Osteoblast (primary cell): ENCODE measurements at regions not wholly inside any gene's neighbourhood (a gene's known extent, or its start where the extent isn't known, plus 50 kb on each side); places are given as distances from the start of the nearest gene placed in this dataset.

Experiments used
- DNase-seq: peaks from one replicate; pipeline ENCODE4 v3.0.0; 2011; ENCODE audit warnings: low spot score, mixed read lengths; ENCODE audit not compliant: insufficient read length; ENCODE audit errors: missing footprints
- H2AFZ ChIP-seq: 2 replicates; pipeline ENCODE4 v1.6.0; 2011; ENCODE audit warnings: mild to moderate bottlenecking, low read length
- H3K27ac ChIP-seq: 2 replicates; pipeline ENCODE4 v1.5.1; 2011; ENCODE audit warnings: mild to moderate bottlenecking, low read depth, low read length, moderate library complexity
- H3K27me3 ChIP-seq: 2 replicates; pipeline ENCODE4 v1.6.0; 2012; ENCODE audit warnings: mild to moderate bottlenecking, control low read depth, inconsistent platforms, low read length, moderate library complexity; ENCODE audit not compliant: insufficient read depth
- H3K36me3 ChIP-seq: 2 replicates; pipeline ENCODE4 v1.5.1; 2011; ENCODE audit warnings: mild to moderate bottlenecking, low read length, control low read depth, moderate library complexity; ENCODE audit not compliant: insufficient read depth
- H3K4me1 ChIP-seq: 2 replicates; pipeline ENCODE4 v1.5.1; 2011; ENCODE audit warnings: mild to moderate bottlenecking, low read length, control low read depth, moderate library complexity; ENCODE audit not compliant: insufficient read depth
- H3K4me2 ChIP-seq: 2 replicates; pipeline ENCODE4 v1.6.0; 2011; ENCODE audit warnings: mild to moderate bottlenecking, low read length; ENCODE audit not compliant: insufficient read depth
- H3K4me3 ChIP-seq: fragments of 200-600 bp; sonication (generic); 3 replicates; pipeline ENCODE4 v1.5.1; 2012; ENCODE audit warnings: mild to moderate bottlenecking, low read length, inconsistent platforms; ENCODE audit not compliant: insufficient read depth
- H3K79me2 ChIP-seq: 2 replicates; pipeline ENCODE4 v1.6.0; 2012; ENCODE audit warnings: mild to moderate bottlenecking, low read length, control low read depth, inconsistent platforms; ENCODE audit not compliant: insufficient read depth
- H3K9me3 ChIP-seq: 2 replicates; pipeline ENCODE4 v1.5.1; 2011; ENCODE audit warnings: low read depth, low read length, control low read depth
- H4K20me1 ChIP-seq: 2 replicates; pipeline ENCODE4 v1.6.0; 2012; ENCODE audit warnings: mild to moderate bottlenecking, low read length, control low read depth; ENCODE audit not compliant: insufficient read depth
- CTCF ChIP-seq: IDR thresholded peaks from 2 replicates; pipeline ENCODE4 v1.5.1; 2011; ENCODE audit warnings: mild to moderate bottlenecking, low read depth, low read length, moderate library complexity; ENCODE audit errors: extremely low read depth

DNA sequence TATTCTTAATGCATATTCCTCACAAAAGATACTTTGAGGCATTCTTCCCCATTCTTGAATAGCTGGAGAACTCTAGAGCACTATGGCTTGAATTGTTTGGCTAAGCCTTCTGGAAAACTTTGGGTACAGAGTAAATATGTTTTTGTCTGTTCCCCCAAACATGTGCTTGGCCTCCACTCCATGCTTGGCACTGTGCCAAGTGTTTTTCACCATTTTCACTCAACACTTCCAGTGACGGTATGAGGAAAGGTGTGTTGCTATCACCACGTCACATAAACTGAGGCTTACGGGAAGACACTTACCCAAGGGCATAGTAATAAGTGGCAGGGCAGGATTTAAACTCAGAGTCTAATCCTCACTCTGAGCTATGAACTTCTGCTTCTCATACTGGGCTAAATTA lies 318.2 kb downstream of the WDR11 start:
- Histone ChIP-seq H4K20me1 (no peaks in the 10 kb centered on the region), H3K4me2 (no peak overlapping the region), H3K27me3 (no peaks in the 10 kb centered on the region), H3K9me3 (no peaks in the 10 kb centered on the region), H3K36me3 (no peaks in the 10 kb centered on the region), H3K4me3 (no peak overlapping the region), H3K79me2 (no peaks in the 10 kb centered on the region), H2AFZ (no peak overlapping the region), H3K27ac (no peak overlapping the region), H3K4me1 (peaks cover 6% of the 10 kb centered on the region)
- no peak for DNase-seq
- TF ChIP-seq CTCF: no peak

- no peak overlapping the region for H3K4me3 ChIP-seq
- no peaks in the 10 kb centered on the region for H3K27me3 ChIP-seq
- no peak overlapping the region for H3K27ac ChIP-seq
- H3K4me2 ChIP-seq: no peak overlapping the region
- no peak overlapping the region for H2AFZ ChIP-seq
- DNase-seq: no peak
- no peaks in the 10 kb centered on the region for H3K79me2 ChIP-seq
- H4K20me1 ChIP-seq: no peaks in the 10 kb centered on the region
- no peaks in the 10 kb centered on the region for H3K36me3 ChIP-seq
- TF ChIP-seq CTCF: no peak
- no peaks in the 10 kb centered on the region for H3K9me3 ChIP-seq
- H3K4me1 ChIP-seq: no peaks in the 10 kb centered on the region
These were observed 320.9 kb downstream of the WDR11 start for GRCh38 chr10:121171825-121172787.

DNA sequence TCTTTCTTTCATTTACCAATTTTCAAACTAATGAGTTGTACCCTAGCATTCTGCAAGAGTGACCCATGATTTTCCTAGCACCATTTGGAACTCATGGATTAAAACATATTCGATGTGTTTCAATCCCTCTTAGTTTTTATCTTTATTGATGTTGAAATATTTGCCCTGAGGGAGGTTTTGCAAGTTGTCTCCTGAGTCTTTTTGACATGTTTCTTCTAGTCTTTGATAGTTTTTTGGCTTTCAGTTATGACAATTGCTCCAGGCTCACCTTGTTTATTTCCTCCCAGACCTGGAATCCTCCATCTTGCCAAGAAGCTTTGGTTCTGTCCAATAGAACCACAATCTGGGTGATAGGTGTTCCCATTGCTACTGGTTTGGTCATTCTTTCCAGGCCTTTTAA lies 327.8 kb downstream of the WDR11 start:
- no peaks in the 10 kb centered on the region for H3K27me3 ChIP-seq
- H3K4me3 ChIP-seq: no peak overlapping the region
- no peaks in the 10 kb centered on the region for H3K4me1 ChIP-seq
- H3K4me2 ChIP-seq: no peak overlapping the region
- H2AFZ ChIP-seq: no peak overlapping the region
- no peaks in the 10 kb centered on the region for H4K20me1 ChIP-seq
- no peaks in the 10 kb centered on the region for H3K9me3 ChIP-seq
- H3K79me2 ChIP-seq: no peaks in the 10 kb centered on the region
- H3K36me3 ChIP-seq: no peaks in the 10 kb centered on the region
- H3K27ac ChIP-seq: no peak overlapping the region
- no peak for DNase-seq
- TF ChIP-seq CTCF: no peak

DNA sequence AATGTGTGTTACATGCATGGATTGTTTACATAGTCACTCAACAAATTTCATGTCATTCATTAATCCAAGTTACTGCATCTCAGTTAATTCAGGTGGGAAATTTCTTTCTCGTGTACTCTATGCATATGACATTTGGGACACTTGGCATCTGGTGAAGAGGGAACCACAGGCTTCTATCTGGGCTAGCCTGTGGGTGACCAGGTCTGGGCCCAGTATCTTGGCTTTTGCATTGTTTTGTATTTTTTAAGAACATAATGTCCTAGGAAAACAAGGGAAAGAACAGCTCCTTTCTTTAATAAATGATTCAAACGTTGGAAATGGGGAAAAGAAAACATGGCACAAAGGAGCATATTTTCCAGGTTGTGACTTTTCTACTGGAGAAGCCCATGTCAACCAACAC lies 331.1 kb downstream of the WDR11 start:
- no peaks in the 10 kb centered on the region for H3K36me3 ChIP-seq
- no peaks in the 10 kb centered on the region for H3K27me3 ChIP-seq
- no peaks in the 10 kb centered on the region for H3K4me1 ChIP-seq
- H3K4me2 ChIP-seq: no peak overlapping the region
- DNase-seq: no peak
- no peaks in the 10 kb centered on the region for H3K79me2 ChIP-seq
- no peak overlapping the region for H3K27ac ChIP-seq
- no peak overlapping the region for H2AFZ ChIP-seq
- no peaks in the 10 kb centered on the region for H4K20me1 ChIP-seq
- H3K9me3 ChIP-seq: no peaks in the 10 kb centered on the region
- TF ChIP-seq CTCF: no peak
- no peak overlapping the region for H3K4me3 ChIP-seq
